HG03280 (cell line): ENCODE measurements at regions not wholly inside any gene's neighbourhood (a gene's known extent, or its start where the extent isn't known, plus 50 kb on each side); places are given as distances from the start of the nearest gene placed in this dataset.
A peak's percentile ranks its signal among the peaks of the same experiment; 100 is the strongest.

Source experiments
- ATAC-seq: cut with Tn5 transposase; IDR thresholded peaks from one replicate; pipeline ENCODE4 v1.9.1; 2021; ENCODE audit warnings: mild to moderate bottlenecking, moderate library complexity; ENCODE audit not compliant: unreplicated experiment

- no peak for ATAC-seq
Measured at GRCh38 chr2:163370169-163370886, 365.5 kb downstream of the FIGN start.

GRCh38 chr2:163369111-163369510 is 366.7 kb downstream of the FIGN start:
- no peak for ATAC-seq

- ATAC-seq, result no peak
Measured at GRCh38 chr2:163368655-163369054, 367.2 kb downstream of the FIGN start.

GRCh38 chr2:163367825-163368582 is 367.8 kb downstream of the FIGN start:
- no peak for ATAC-seq

GRCh38 chr2:163364736-163365135 is 371.1 kb downstream of the FIGN start:
- ATAC-seq, result no peak

- no peak for ATAC-seq
Measured at GRCh38 chr2:163353551-163353950, 382.3 kb downstream of the FIGN start.

GRCh38 chr2:163351966-163352365 is 383.8 kb downstream of the FIGN start:
- ATAC-seq, result no peak

GRCh38 chr2:163351143-163351542 is 384.7 kb downstream of the FIGN start:
- ATAC-seq, result no peak

- no peak for ATAC-seq
Measured at GRCh38 chr2:163348857-163349380, 386.9 kb downstream of the FIGN start.

GRCh38 chr2:163347982-163348856 is 387.6 kb downstream of the FIGN start:
- ATAC-seq, result no peak

- ATAC-seq, result peak; percentile 79
Measured at GRCh38 chr2:163345795-163346573, 389.8 kb downstream of the FIGN start.

- ATAC-seq, result no peak
Measured at GRCh38 chr2:163343316-163343715, 392.5 kb downstream of the FIGN start.

GRCh38 chr2:163341426-163341825 is 394.4 kb downstream of the FIGN start:
- ATAC-seq, result no peak

- ATAC-seq, result no peak
Measured at GRCh38 chr2:163338270-163338669, 397.5 kb downstream of the FIGN start.

GRCh38 chr2:163324677-163325076 is 411.1 kb downstream of the FIGN start:
- no peak for ATAC-seq

- ATAC-seq, result no peak
Measured at GRCh38 chr2:163319006-163319405, 416.8 kb downstream of the FIGN start.

GRCh38 chr2:163314712-163315111 is 421.1 kb downstream of the FIGN start:
- no peak for ATAC-seq

- ATAC-seq, result no peak
Measured at GRCh38 chr2:163312713-163313112, 423.1 kb downstream of the FIGN start.

GRCh38 chr2:163306647-163307046 is 429.2 kb downstream of the FIGN start:
- no peak for ATAC-seq

GRCh38 chr2:163302141-163302540 is 433.7 kb downstream of the FIGN start:
- ATAC-seq, result no peak
